Suprapubic skin (tissue), 4 donors: ENCODE measurements at regions not wholly inside any gene's neighbourhood (a gene's known extent, or its start where the extent isn't known, plus 50 kb on each side); places are given as distances from the start of the nearest gene placed in this dataset.

Experiments used
- EP300 ChIP-seq: sonication (generic); formaldehyde crosslinking; IDR thresholded peaks from one replicate; pipeline ENCODE4 v1.6.1; 2017; ENCODE audit warnings: antibody characterized with exemption
- POLR2A ChIP-seq, 2 donors: fragments of 450-650 bp; IDR thresholded peaks; one replicate each; pipeline ENCODE4 v1.6.1; 2017; ENCODE audit warnings: antibody characterized with exemption in 2 of 2, mild to moderate bottlenecking in 2 of 2, moderate library complexity in 2 of 2
- POLR2AphosphoS5 ChIP-seq, 3 donors: sonication (generic); formaldehyde crosslinking; IDR thresholded peaks; one replicate each; pipeline ENCODE4 v1.6.1; 2017; ENCODE audit warnings: antibody characterized with exemption in 3 of 3
- TF ChIP-seq, protein P1 (sequence below), 2 donors: fragments of 200-600 bp in 1 of 2; fragments of 450-650 bp in 1 of 2; sonication (generic) in 1 of 2; IDR thresholded peaks; one replicate each; pipeline ENCODE4 v1.5.1; 2016 to 2019; ENCODE audit warnings: antibody characterized with exemption in 2 of 2, mild to moderate bottlenecking in 1 of 2, moderate library complexity in 1 of 2

DNA sequence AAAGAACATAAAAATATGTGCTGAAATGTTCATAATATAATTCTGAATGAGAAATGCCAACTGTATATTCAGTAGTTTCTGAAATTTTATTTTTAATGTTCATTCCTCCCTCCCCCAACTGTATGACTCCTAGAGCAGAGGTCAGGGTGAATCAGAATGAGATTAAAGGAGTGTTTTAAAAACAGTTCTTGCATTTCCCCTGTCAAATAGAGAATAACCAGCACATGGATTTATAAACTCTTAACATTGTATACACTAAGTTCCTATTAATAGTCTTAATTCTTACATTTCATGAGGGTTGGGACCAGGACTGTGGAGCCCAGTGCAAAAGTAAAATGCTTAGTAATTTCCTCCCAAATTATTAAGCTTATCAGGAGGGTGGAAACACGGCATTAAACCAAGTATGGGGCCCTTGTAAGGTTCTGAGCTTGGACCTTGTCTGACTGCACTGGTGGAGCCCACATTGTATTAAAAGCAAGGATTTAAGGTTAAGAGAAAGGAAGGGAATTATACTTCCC, 474.6 kb upstream of the RAG2 start:
- TF ChIP-seq, protein P1, sequence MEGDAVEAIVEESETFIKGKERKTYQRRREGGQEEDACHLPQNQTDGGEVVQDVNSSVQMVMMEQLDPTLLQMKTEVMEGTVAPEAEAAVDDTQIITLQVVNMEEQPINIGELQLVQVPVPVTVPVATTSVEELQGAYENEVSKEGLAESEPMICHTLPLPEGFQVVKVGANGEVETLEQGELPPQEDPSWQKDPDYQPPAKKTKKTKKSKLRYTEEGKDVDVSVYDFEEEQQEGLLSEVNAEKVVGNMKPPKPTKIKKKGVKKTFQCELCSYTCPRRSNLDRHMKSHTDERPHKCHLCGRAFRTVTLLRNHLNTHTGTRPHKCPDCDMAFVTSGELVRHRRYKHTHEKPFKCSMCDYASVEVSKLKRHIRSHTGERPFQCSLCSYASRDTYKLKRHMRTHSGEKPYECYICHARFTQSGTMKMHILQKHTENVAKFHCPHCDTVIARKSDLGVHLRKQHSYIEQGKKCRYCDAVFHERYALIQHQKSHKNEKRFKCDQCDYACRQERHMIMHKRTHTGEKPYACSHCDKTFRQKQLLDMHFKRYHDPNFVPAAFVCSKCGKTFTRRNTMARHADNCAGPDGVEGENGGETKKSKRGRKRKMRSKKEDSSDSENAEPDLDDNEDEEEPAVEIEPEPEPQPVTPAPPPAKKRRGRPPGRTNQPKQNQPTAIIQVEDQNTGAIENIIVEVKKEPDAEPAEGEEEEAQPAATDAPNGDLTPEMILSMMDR (IDR thresholded peaks at IDR 0.05) = no peak
- TF ChIP-seq POLR2A (IDR thresholded peaks at IDR 0.05) (no peak), EP300 (no peak), POLR2AphosphoS5 (IDR thresholded peaks at IDR 0.05) (no peak)
